ENCODE measurements at regions not wholly inside any gene's neighbourhood (a gene's known extent, or its start where the extent isn't known, plus 50 kb on each side); places are given as distances from the start of the nearest gene placed in this dataset.

- TF ChIP-seq RORA (CRISPR knock-in tag; IDR thresholded peaks at IDR 0.05) (no peak), SUZ12 (IDR thresholded peaks at IDR 0.05; ENCODE audit: low read depth, low read length) (no peak), MAX (IDR thresholded peaks at IDR 0.05) (no peak)
- TF ChIP-seq, protein P1, sequence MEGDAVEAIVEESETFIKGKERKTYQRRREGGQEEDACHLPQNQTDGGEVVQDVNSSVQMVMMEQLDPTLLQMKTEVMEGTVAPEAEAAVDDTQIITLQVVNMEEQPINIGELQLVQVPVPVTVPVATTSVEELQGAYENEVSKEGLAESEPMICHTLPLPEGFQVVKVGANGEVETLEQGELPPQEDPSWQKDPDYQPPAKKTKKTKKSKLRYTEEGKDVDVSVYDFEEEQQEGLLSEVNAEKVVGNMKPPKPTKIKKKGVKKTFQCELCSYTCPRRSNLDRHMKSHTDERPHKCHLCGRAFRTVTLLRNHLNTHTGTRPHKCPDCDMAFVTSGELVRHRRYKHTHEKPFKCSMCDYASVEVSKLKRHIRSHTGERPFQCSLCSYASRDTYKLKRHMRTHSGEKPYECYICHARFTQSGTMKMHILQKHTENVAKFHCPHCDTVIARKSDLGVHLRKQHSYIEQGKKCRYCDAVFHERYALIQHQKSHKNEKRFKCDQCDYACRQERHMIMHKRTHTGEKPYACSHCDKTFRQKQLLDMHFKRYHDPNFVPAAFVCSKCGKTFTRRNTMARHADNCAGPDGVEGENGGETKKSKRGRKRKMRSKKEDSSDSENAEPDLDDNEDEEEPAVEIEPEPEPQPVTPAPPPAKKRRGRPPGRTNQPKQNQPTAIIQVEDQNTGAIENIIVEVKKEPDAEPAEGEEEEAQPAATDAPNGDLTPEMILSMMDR (CRISPR knock-in tag; IDR thresholded peaks at IDR 0.05): no peak
Measured at GRCh38 chr3:132248490-132248889, 68.7 kb upstream of the ACP3 start.

Measured in HepG2 (cell line).